Endothelial cell (in vitro differentiated cells): ENCODE measurements at regions not wholly inside any gene's neighbourhood (a gene's known extent, or its start where the extent isn't known, plus 50 kb on each side); places are given as distances from the start of the nearest gene placed in this dataset.

Source experiments
- DNase-seq: peaks from one replicate; pipeline ENCODE4 v3.0.0; 2021; ENCODE audit warnings: low spot score
- H3K27ac Mint-ChIP-seq: one replicate; pipeline ENCODE4 v1.8.0; 2021; ENCODE audit warnings: mixed read lengths, inconsistent platforms; ENCODE audit not compliant: unreplicated experiment
- H3K27me3 Mint-ChIP-seq: one replicate; pipeline ENCODE4 v1.8.0; 2021; ENCODE audit warnings: mild to moderate bottlenecking, moderate library complexity, mixed read lengths, inconsistent platforms; ENCODE audit not compliant: unreplicated experiment
- H3K36me3 Mint-ChIP-seq: one replicate; pipeline ENCODE4 v1.8.0; 2021; ENCODE audit warnings: mild to moderate bottlenecking, low read depth, mixed read lengths, inconsistent platforms; ENCODE audit not compliant: unreplicated experiment
- H3K4me1 Mint-ChIP-seq: one replicate; pipeline ENCODE4 v1.8.0; 2021; ENCODE audit warnings: mild to moderate bottlenecking, mixed read lengths, inconsistent platforms; ENCODE audit not compliant: unreplicated experiment
- H3K4me3 Mint-ChIP-seq: one replicate; pipeline ENCODE4 v1.8.0; 2021; ENCODE audit warnings: mild to moderate bottlenecking, mixed read lengths, inconsistent platforms; ENCODE audit not compliant: unreplicated experiment
- H3K9me3 Mint-ChIP-seq: one replicate; pipeline ENCODE4 v1.8.0; 2021; ENCODE audit warnings: mixed read lengths, inconsistent platforms; ENCODE audit not compliant: unreplicated experiment
- CTCF ChIP-seq: fragments of 200-600 bp; sonication (generic); IDR thresholded peaks from one replicate; pipeline ENCODE4 v1.5.0; 2021; ENCODE audit warnings: antibody characterized with exemption; ENCODE audit not compliant: unreplicated experiment

- H3K27ac Mint-ChIP-seq = no peak overlapping the region
- H3K9me3 Mint-ChIP-seq = no peaks in the 10 kb centered on the region
- no peak for DNase-seq
- TF ChIP-seq CTCF = no peak
- no peaks in the 10 kb centered on the region for H3K36me3 Mint-ChIP-seq
- H3K4me3 Mint-ChIP-seq = no peak overlapping the region
- H3K27me3 Mint-ChIP-seq = no peaks in the 10 kb centered on the region
- H3K4me1 Mint-ChIP-seq = no peaks in the 10 kb centered on the region
These were observed 243.6 kb downstream of the GPD2 start for GRCh38 chr2:156679820-156680219.

GRCh38 chr2:156680266-156680665 is 244.1 kb downstream of the GPD2 start:
- Mint-ChIP-seq H3K4me3 (no peak overlapping the region), H3K36me3 (no peaks in the 10 kb centered on the region), H3K27ac (no peak overlapping the region), H3K4me1 (no peaks in the 10 kb centered on the region), H3K27me3 (no peaks in the 10 kb centered on the region), H3K9me3 (no peaks in the 10 kb centered on the region)
- TF ChIP-seq CTCF = no peak
- DNase-seq = no peak

GRCh38 chr2:156687126-156687525 is 250.9 kb downstream of the GPD2 start:
- TF ChIP-seq CTCF = no peak
- no peak for DNase-seq
- H3K36me3 Mint-ChIP-seq = no peaks in the 10 kb centered on the region
- H3K27ac Mint-ChIP-seq = no peak overlapping the region
- H3K27me3 Mint-ChIP-seq = no peaks in the 10 kb centered on the region
- no peak overlapping the region for H3K4me3 Mint-ChIP-seq
- peaks cover 4% of the 10 kb centered on the region for H3K4me1 Mint-ChIP-seq
- H3K9me3 Mint-ChIP-seq = no peaks in the 10 kb centered on the region

GRCh38 chr2:156687715-156688114 is 251.5 kb downstream of the GPD2 start:
- Mint-ChIP-seq H3K27me3 (no peaks in the 10 kb centered on the region), H3K4me3 (no peak overlapping the region)

GRCh38 chr2:156689939-156690338 is 253.8 kb downstream of the GPD2 start:
- H3K27me3 Mint-ChIP-seq = no peaks in the 10 kb centered on the region
- H3K9me3 Mint-ChIP-seq = no peaks in the 10 kb centered on the region
- no peak for DNase-seq
- no peak overlapping the region for H3K27ac Mint-ChIP-seq
- TF ChIP-seq CTCF = no peak
- no peaks in the 10 kb centered on the region for H3K36me3 Mint-ChIP-seq
- no peak overlapping the region for H3K4me3 Mint-ChIP-seq
- peaks cover 4% of the 10 kb centered on the region for H3K4me1 Mint-ChIP-seq

More at GRCh38 chr2:156687715-156688114, 251.5 kb downstream of the GPD2 start:
- TF ChIP-seq CTCF = no peak
- peaks cover 4% of the 10 kb centered on the region for H3K4me1 Mint-ChIP-seq
- no peaks in the 10 kb centered on the region for H3K9me3 Mint-ChIP-seq
- no peak for DNase-seq
- H3K36me3 Mint-ChIP-seq = no peaks in the 10 kb centered on the region
- no peak overlapping the region for H3K27ac Mint-ChIP-seq
